ENCODE measurements at regions not wholly inside any gene's neighbourhood (a gene's known extent, or its start where the extent isn't known, plus 50 kb on each side); places are given as distances from the start of the nearest gene placed in this dataset.

DNA sequence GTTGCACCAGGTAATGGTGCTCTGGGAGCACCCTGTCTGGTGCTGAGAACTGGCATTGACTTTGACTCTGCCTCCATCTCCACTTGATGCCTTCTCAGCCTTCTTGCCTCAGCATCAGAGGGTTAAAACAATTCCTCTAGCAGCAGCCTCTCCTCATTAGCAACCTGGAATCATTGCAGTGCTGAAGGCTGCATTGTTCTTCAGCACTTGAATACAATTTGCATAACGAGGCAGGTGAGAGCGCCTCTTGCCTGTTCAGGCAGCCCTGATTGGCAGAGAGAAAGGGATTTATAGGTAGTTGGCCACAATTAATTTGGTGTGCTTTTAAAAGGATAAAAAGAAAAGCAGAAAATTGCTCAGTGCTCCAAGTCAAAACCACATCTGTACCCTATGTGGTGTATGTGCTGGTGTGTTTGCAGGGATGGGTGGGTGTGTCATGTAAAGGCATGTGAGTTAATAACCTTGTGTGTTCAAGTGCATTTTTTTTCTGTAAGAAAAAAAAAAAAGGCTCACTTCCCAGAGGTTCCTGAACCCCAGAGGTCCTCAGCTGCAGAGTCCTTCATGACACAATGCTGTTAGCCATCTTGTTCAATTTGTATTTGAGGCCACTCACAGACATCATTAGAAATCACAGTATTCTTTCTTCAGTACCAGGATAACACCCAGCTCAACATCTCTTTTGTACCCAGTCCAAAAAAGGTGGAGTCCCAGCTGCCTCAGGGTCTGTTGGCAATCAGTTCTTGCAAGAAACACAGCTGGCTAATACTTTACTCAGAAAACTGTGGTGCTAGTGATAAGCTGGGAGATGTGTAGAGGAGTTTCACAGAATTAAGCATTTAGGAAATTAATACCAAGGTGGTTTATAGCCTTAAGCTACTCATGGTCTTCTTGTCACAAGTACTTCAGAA is 385.6 kb downstream of the GRIN2B start:
- no peak for DNase-seq (ENCODE audit: low spot score)

DNA sequence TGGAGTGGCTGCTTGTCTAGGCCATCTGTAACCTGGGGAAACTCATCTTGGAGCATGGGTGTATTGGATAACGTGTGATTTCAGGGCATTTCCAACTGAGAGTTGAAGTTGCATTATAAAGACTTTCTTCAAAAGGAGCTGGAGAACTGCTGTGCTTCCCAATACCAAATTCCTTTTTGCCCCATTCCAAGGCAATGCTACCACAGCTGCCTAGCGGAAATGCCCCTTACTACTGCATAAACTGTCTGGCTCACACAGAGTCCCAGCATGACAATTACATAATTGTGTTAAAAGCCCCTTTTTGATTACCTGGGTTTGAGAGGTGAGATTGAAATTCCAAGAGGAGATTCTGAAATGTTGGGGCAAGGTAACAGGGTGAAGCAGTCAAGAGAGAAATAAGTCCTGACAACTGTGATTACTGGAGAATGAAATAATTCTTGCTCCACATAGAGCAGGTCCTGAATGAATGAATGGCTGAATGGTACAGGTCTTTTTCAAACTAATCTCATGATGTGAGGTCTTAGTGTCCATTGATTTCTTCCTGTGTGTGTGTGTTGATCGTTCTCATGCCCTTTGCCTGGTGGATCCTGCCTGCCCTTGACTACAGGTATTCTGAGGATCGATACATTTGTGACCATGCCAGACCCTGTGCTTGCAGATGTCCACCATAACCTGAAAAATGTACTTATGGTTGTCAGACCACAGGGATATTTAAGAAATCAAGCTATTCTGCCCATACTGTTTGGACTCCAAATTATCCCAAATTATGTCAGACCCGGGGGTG is 386.5 kb downstream of the GRIN2B start:
- DNase-seq (ENCODE audit: low spot score), result no peak

DNA sequence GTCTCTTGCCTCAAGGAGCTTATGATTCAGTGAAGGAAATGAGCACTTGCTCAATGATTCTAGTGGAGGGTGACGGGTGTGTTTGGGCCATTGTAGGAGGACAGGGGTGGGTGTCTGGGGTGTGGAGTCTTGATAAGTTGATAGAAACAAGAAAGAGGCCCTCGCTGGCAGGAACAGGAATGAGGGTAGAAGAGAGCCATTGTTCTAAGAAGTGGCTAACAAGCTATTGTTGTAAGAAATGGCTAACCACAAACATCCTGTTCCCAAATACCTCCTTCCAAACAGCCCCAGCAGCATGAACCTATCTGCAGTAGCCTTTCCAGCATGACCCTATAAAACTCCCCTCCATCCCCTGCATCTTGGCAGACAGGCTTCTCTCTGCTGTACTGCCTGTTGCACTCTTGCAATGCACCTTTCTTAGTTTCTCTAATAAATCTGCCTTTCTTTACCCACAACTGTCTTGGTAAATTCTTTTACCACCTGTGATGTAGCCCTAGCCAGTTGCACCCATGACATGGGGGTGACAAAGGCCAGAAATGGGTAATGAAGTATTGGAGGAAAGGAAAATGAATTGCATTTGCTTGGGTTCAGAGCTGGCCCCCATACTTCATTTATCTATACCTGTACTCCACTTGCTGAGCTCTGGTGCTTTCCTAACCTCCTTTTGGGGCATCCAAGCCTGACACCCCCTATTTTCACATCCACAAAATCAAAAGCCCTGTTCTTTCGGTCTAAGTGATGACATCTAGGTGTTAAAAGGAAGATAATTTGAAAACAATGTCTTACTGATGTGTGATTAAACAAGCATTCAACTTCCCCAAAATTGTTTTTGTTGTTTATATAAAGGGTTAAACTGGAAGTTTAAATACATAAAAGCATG is 389.1 kb downstream of the GRIN2B start:
- DNase-seq (ENCODE audit: low spot score), result no peak

DNA sequence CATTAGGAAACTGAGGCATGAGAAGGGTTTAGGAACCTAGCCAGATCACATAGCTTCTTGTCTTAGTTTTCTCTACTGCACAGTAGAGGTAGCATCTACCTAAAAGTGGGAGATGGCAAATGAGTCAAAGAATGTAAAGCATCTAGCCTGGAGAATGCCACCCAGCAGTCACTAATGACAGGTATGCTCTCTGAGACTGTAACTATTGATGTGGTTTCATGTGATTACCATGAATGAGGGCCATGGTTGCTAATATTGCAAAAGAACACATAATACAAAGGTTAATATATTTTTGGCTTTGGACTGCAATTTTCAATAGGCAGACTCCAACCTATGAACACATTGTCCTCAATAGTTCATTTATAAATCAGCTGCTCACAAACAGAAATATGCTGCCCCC is 389.9 kb downstream of the GRIN2B start:
- no peak for DNase-seq (ENCODE audit: low spot score)

GRCh38 chr12:13591059-13591458 is 390.3 kb downstream of the GRIN2B start:
- no peak for DNase-seq (ENCODE audit: low spot score)

GRCh38 chr12:13588574-13588973 is 392.0 kb downstream of the EMP1 start:
- no peak for DNase-seq (ENCODE audit: low spot score)

- no peak for DNase-seq (ENCODE audit: low spot score)
These were observed 391.3 kb downstream of the EMP1 start for GRCh38 chr12:13587721-13588390.

- no peak for DNase-seq (ENCODE audit: low spot score)
These were observed 389.8 kb downstream of the EMP1 start for GRCh38 chr12:13586361-13586760.

DNA sequence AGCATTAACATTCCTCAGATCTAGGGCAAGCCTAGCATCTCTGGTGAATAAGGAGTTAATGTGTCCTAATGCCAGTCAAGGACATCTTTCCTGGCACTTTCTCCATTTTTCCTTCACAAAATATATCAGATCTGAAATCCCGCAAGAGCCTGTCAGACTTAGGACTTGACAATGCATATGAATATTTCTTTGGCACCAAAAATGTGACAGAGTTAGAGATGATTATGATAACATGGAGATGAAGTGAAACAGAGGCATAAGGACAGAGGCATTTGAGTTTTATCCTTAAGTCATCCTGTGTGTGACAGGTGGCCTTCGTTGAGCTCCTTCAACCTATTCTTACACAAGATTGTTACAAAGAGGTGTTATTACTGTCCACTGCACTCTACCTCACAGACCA is 388.0 kb downstream of the EMP1 start:
- no peak for DNase-seq (ENCODE audit: low spot score)

DNA sequence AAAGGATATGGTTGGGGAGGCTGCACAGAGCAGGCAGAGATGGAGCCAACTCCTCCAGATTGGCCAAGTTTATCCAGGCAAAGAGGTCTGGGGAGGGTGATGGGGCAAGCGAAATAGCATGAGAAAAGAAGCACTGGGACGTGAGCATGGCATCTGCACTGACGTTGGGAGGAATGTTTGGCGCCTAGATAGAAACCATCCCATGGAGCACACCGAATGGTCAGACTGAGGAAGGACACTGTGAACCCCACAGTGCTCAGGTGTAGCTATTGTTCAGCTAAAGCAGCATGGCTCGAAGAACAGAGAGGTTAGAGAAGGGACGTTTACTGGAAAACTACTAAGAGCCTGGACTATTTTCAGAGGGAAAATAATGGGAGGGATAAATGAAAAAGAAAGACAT is 387.1 kb downstream of the EMP1 start:
- no peak for DNase-seq (ENCODE audit: low spot score)

GRCh38 chr12:13582421-13582820 is 385.9 kb downstream of the EMP1 start:
- DNase-seq (ENCODE audit: low spot score), result no peak

DNA sequence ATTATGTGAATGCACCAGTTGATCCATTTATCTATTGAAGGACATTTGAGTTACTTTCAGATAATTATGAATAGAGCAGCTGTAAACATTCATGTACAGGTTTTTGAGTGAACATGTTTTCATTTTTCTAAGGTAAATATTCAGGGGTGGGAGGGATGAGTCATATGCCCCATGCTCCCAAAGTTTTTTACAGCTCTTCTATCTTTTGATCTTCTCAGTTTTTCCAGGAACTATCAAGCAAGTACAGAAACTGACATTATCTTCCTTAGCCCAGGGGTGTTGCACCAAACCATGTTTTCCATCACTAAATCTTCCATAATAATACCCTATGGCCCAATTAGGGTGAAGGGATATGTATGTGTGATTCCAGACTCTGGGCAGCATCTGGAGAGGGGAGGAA is 384.5 kb downstream of the EMP1 start:
- DNase-seq (ENCODE audit: low spot score), result peak; percentile 41

DNA sequence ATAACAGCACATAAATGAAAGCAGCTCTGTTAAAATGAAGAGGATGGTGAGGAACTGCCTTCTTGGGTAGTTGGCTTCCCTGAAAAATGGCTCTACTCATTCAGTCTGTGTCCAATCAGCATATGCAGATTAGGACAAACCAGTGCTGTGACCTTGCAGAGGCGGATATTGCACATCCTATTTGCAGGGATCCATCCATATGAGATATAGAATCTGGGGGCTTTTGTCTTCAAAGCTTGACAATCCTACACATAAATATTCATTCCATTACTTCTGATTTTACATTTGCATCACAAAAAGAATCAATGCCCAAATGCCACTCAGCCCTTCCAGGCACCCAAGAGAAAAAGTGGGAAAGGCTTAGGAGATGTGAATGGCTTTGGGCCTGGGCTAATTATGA is 383.7 kb downstream of the EMP1 start:
- no peak for DNase-seq (ENCODE audit: low spot score)

GRCh38 chr12:13576935-13577500 is 380.5 kb downstream of the EMP1 start:
- no peak for DNase-seq (ENCODE audit: low spot score)

GRCh38 chr12:13573698-13574321 is 377.3 kb downstream of the EMP1 start:
- DNase-seq (ENCODE audit: low spot score), result peak; percentile 87

DNA sequence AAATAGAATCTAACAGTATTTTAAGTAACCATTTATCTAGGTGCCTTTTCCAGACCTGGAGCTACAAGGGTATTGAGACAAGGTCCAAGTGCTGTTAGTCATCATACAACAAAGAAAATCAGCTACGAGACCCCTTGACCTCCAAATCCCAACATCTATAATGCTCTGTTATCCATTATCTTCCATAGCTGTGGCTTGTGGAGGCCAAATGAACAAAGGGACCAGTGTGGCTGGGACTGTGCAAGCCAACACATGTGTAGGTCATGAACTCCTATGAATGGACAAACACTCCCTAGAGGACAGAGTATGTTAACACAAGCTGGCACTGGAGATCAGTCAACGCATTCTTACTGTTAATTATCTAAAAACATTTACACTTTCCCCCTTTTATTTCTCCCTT is 374.5 kb downstream of the EMP1 start:
- DNase-seq (ENCODE audit: low spot score), result no peak

GRCh38 chr12:13570005-13570694 is 373.6 kb downstream of the EMP1 start:
- peak; percentile 38 for DNase-seq (ENCODE audit: low spot score)

GRCh38 chr12:13566292-13566691 is 369.8 kb downstream of the EMP1 start:
- no peak for DNase-seq (ENCODE audit: low spot score)

DNA sequence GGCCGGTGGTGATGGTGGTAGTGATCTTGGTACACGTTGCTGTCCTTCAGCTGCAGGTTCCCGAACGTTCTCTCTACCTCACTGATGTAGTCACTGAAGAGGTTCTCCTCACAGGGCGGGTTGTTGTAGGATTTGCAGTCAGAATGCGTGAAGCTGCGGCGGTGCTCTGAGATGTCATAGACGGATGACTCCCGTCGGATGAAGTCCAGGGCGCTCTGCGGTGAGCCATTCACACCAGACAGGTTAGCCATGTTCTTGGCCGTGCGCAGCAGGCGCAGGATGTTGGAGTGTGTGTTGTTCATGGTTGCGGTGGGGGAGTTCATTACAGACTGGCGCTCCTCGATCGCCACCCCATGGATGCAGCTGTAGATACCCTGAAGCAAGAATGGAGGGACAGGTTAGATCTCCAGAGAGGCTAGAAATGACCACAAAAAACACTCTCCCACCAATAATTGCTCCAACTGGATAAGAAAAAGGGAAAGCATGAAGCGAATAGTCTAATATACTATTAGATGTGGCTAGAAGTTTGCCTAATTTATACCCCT is 367.8 kb downstream of the EMP1 start:
- no peak for DNase-seq (ENCODE audit: low spot score)

DNA sequence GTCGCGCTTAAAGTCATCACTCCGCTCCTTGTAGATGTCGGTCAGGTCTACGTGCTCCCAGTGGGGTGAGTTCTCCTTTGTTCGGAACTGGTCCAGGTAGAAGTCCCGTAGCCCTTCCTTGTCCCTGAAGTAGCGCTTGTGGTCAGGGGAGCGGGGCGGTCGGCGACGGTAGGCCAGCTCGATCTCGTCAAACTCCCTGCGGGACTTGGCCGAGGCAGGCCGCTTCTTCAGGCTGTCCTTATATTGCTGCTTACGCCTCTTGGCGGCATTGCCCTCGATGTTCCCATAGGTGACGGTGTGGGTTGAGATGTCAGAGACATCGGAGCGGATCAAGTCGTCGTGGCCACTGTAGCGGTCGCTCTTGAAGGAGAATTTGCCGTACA is 367.2 kb downstream of the EMP1 start:
- DNase-seq (ENCODE audit: low spot score), result no peak

Measured in LoVo (cell line).